GM10266 (cell line): ENCODE measurements at regions not wholly inside any gene's neighbourhood (a gene's known extent, or its start where the extent isn't known, plus 50 kb on each side); places are given as distances from the start of the nearest gene placed in this dataset.

Experiments used
- DNase-seq: peaks from one replicate; pipeline ENCODE4 v3.0.0; 2012; ENCODE audit errors: extremely low spot score
- TF ChIP-seq, protein P1 (sequence below): IDR thresholded peaks from 2 replicates; pipeline ENCODE4 v1.5.1; 2012; ENCODE audit warnings: mild to moderate bottlenecking, low read depth; ENCODE audit not compliant: control insufficient read depth, insufficient read depth; ENCODE audit errors: missing control alignments

DNA sequence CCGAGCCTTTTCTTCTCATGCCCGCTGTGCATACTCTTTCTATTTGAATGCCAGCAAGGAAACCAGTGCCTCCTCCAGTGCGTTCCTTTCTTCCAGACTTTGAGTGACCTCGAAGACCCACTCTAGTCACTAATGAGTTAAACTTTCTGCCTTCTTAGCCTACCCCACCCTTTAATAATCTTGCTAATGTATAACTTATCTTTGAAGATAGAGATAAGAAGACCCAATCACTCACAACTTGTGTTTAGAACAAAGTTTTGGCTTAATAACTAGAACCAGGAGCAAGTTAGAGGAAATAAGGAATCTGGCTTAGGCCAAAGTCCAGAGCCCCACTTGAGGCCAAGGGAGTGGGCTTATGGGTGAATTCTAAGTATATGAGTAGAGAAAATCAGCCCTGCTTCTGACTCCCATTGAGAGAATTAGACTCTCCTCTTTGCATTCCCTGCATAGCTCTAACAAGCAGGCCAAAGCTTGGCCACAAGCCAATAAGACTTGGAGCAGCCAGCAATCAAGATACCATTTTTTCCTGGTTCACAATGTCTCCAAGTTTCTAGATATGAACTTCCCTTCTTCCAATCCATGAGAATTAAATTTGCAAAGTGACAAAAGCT, 181.5 kb upstream of the PIK3R1 start:
- DNase-seq = no peak
- TF ChIP-seq, protein P1, sequence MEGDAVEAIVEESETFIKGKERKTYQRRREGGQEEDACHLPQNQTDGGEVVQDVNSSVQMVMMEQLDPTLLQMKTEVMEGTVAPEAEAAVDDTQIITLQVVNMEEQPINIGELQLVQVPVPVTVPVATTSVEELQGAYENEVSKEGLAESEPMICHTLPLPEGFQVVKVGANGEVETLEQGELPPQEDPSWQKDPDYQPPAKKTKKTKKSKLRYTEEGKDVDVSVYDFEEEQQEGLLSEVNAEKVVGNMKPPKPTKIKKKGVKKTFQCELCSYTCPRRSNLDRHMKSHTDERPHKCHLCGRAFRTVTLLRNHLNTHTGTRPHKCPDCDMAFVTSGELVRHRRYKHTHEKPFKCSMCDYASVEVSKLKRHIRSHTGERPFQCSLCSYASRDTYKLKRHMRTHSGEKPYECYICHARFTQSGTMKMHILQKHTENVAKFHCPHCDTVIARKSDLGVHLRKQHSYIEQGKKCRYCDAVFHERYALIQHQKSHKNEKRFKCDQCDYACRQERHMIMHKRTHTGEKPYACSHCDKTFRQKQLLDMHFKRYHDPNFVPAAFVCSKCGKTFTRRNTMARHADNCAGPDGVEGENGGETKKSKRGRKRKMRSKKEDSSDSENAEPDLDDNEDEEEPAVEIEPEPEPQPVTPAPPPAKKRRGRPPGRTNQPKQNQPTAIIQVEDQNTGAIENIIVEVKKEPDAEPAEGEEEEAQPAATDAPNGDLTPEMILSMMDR = no peak

DNA sequence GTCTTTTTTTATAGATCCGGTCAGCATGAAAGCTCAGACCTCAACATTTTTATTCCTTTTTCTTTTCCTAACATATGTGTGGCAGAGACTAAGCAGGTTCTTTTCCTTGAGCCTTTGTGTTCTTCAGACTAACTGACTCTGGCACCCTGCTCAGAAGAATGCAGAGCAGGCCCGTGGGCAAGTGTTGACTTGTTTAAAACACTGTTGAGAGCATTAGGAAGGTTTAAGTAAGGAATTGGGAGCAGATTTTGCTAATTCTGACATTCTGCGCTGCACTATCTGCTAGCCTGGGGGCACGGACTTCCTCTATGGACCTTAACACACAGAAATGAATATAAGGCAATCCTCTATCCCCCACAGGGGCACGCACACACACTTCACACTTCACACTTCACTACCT, 182.5 kb upstream of the PIK3R1 start:
- DNase-seq = no peak
- TF ChIP-seq, protein P1 = no peak

DNA sequence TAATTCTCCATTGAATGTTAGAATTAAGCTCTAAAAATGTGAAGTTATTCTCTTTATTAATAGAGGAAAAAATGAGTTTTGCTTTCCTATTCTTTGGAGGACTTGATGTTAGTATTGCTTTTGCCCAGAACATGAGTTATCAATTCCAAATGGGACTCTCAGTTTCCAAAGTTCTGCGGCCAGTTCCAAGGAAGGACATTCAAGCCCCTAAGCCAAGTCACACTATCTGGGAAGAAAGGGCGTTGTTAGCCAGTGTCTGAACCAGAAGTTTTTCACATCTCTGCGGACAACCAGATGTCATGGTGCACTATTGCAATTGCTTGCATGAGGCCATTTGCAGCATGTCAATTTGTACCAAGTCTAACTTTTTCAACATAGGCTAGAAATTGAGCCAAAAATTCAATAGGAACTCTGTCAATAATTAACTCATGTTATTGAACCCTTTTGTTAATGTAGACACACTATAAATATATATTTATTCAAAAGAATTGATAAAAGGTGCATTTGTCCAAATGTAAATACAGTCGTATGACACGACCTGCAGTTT, 183.3 kb upstream of the PIK3R1 start:
- DNase-seq = no peak
- TF ChIP-seq, protein P1 = no peak

DNA sequence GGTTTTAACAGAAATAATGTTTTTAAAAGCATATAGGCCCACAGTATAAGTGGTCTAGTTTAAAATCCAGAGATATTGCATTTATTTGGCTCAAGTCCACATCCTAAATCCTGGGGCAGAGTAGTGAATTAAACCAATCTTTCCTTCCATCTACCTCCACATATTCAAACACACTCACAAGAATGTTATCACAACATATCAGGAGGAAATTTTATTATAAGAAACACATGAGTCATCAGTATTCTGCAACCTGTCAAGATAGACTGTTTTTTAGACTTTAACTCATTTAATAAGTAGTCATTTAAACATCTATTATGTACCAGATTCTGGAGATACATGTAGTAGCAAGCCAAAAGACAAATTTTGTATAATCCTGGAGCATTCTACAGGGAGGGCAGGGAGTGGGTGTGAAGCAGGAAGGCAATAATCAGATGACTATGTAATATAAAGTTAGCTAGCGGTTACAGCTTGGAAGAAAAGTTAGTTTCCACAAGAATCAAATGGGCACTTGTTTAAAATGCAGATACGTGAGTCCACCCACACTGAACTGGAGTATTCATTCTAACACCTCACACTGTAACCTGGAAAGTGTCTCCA, 187.3 kb upstream of the PIK3R1 start:
- TF ChIP-seq, protein P1 = no peak
- DNase-seq = no peak

DNA sequence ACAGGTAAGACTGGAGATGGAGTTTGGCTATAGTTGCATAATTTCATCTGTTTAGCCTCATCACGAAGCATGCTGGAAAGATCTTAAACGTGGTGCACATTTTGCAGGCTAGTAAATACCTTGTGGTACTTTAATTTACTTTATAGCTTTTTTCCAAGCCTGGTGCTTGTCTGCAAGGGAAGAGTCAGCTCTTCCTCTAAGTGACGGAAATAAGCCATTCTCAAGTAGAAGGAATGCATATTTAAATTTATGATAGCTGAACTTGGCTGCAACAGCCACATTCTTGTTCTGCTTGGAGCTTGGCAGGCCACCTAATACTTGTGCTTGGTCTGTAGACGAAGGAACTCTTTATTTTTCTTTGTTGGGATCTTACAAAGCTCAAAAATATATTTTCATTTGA, 188.0 kb upstream of the PIK3R1 start:
- TF ChIP-seq, protein P1 = no peak
- DNase-seq = no peak

DNA sequence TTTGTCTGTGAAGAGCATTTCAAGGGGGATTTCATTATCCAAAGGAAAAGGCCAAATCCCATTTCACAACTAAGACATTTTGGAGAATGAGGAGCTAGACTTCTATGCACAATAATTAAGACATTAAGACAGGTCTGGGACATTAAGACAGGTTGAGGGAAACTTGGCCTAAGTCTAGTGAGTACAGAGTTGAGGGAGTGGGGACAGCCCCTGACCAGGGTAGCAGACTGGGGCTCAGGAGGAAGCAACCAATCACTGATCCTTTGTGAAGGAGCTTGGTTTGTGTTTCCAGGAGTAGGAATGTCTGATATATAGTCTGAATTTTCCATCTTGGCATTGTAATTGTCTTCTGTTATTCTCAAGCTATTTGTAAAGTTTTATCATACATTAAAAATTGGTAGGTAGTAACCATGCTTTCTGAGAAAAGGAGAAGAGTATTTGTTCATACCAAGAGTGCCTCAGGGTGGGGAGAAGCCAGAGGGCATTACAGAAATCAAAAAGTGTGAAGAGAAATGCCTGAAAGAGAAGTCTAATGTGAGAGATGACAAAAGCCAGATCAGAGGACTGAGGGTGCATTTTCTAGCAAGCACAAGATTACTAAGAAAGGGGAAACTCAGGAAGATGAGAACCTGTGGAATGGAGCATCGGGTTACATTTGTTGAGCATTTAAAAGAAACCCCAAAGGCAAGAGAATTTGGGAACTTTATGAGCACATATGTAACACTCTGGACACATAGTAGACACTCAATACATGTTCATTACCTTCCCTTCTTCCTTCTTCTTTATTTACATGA, 189.3 kb upstream of the PIK3R1 start:
- TF ChIP-seq, protein P1 = no peak
- DNase-seq = no peak
